GM12878 (cell line): ENCODE measurements at regions not wholly inside any gene's neighbourhood (a gene's known extent, or its start where the extent isn't known, plus 50 kb on each side); places are given as distances from the start of the nearest gene placed in this dataset.

Experiments used
- ATAC-seq: fragments of 200-7000 bp; cut with Tn5 transposase; 3 replicates; pipeline ENCODE4 v1.9.1; 2020; ENCODE audit warnings: mild to moderate bottlenecking, moderate library complexity
- BruUV-seq: library from RNA; stranded (reverse); fragments of 400-500 nt; replicated peaks from 2 replicates; lab custom pipeline; 2021; lab: Mats Ljungman, UMichigan
- CTCF ChIA-PET: fragments of 300-600 bp; sonication (Branson Sonifier 250); formaldehyde crosslinking; extraction: SDS; loops from one replicate; lab custom pipeline; 2021; ENCODE audit warnings: inconsistent platforms; lab: Yijun Ruan, JAX
- POLR2A ChIA-PET: fragments of 350-600 bp; formaldehyde crosslinking; extraction: SDS; loops from one replicate; lab custom pipeline; 2021; ENCODE audit warnings: inconsistent platforms; lab: Charles Lee
- RAD21 ChIA-PET: fragments of 300-600 bp; sonication (Branson Sonifier 250); formaldehyde crosslinking; loops from one replicate; lab custom pipeline; 2023; ENCODE audit warnings: antibody characterized with exemption; ENCODE audit not compliant: unreplicated experiment; lab: Charles Lee
- SMC1A ChIA-PET: fragments of 300-600 bp; sonication (Branson Sonifier 250); formaldehyde crosslinking; loops from one replicate; lab custom pipeline; 2023; ENCODE audit not compliant: unreplicated experiment, uncharacterized antibody; lab: Charles Lee
- DNase-seq: peaks from one replicate; pipeline ENCODE4 v3.0.0-alpha.2; 2011; ENCODE audit warnings: low read depth, low spot score
- FAIRE-seq: peaks from 3 replicates; lab custom pipeline; 2011; peaks lifted over from hg19 to GRCh38; lab: Jason Lieb, UNC
- H2AFZ ChIP-seq: 2 replicates; pipeline ENCODE4 v1.6.0; 2011; ENCODE audit warnings: low read depth, low read length, control low read depth; ENCODE audit not compliant: control insufficient read depth
- H3K27ac ChIP-seq: 2 replicates; pipeline ENCODE4 v1.5.1; 2011; ENCODE audit warnings: control low read depth; ENCODE audit not compliant: control insufficient read depth, insufficient read depth
- H3K27me3 ChIP-seq, 2 experiments: replicated peaks in 1 of 2; 2 replicates each; pipeline versions ENCODE4 v1.6.0 to v1.6.1; 2011; ENCODE audit warnings: low read length in 1 of 2; ENCODE audit not compliant: control insufficient read depth in 2 of 2, insufficient read depth in 2 of 2
- H3K36me3 ChIP-seq, 2 experiments: 2 replicates each; pipeline ENCODE4 v1.5.1; 2011; ENCODE audit warnings: low read length in 1 of 2; ENCODE audit not compliant: control insufficient read depth in 2 of 2, insufficient read depth in 2 of 2
- H3K4me1 ChIP-seq: 2 replicates; pipeline ENCODE4 v1.6.1; 2011; ENCODE audit warnings: mild to moderate bottlenecking, low read length, moderate library complexity, mixed read lengths; ENCODE audit not compliant: control insufficient read depth, insufficient read depth
- H3K4me2 ChIP-seq: 2 replicates; pipeline ENCODE4 v1.6.0; 2011; ENCODE audit warnings: control low read depth; ENCODE audit not compliant: control insufficient read depth, insufficient read depth
- H3K4me3 ChIP-seq: fragments of 200-600 bp; sonication (generic); 2 replicates; pipeline ENCODE4 v1.5.1; 2016
- H3K79me2 ChIP-seq: 2 replicates; pipeline ENCODE4 v1.6.0; 2011; ENCODE audit warnings: low read length; ENCODE audit not compliant: control insufficient read depth, insufficient read depth
- H3K9ac ChIP-seq: 2 replicates; pipeline ENCODE4 v1.8.0; 2011; ENCODE audit warnings: low read length, control low read depth, mixed read lengths; ENCODE audit not compliant: control insufficient read depth, insufficient read depth
- H3K9me3 ChIP-seq: replicated peaks from 3 replicates; pipeline ENCODE4 v1.5.1; 2011; ENCODE audit warnings: mild to moderate bottlenecking, low read length; ENCODE audit not compliant: control insufficient read depth, insufficient read depth
- H4K20me1 ChIP-seq: 2 replicates; pipeline ENCODE4 v1.6.0; 2011; ENCODE audit not compliant: control insufficient read depth, insufficient read depth
- ATF3 ChIP-seq: IDR thresholded peaks from 2 replicates; pipeline ENCODE4 v1.6.1; 2011; ENCODE audit warnings: low read depth, mild to moderate bottlenecking, low read length, moderate library complexity, borderline replicate concordance; ENCODE audit errors: extremely low read depth
- ATF7 ChIP-seq: fragments of 450-650 bp; IDR thresholded peaks from 2 replicates; pipeline ENCODE4 v1.6.1; 2016; ENCODE audit warnings: low read depth, mild to moderate bottlenecking
- BHLHE40 ChIP-seq, 2 experiments: fragments of 450-650 bp in 1 of 2; IDR thresholded peaks; 2 replicates each; pipeline ENCODE4 v1.6.1; 2011 to 2017; ENCODE audit warnings: low read depth in 2 of 2, borderline replicate concordance in 1 of 2, improper control_type of control experiment in 1 of 2, low read length in 1 of 2, mild to moderate bottlenecking in 1 of 2
- EGR1 ChIP-seq, 2 experiments: IDR thresholded peaks; 1 replicate in 1 of 2; 2 replicates in 1 of 2; pipeline ENCODE4 v1.6.1; 2011 to 2012; ENCODE audit warnings: low read depth in 2 of 2, low read length in 2 of 2, borderline replicate concordance in 1 of 2, mild to moderate bottlenecking in 1 of 2, moderate library complexity in 1 of 2
- ELK1 ChIP-seq: IDR thresholded peaks from 2 replicates; pipeline ENCODE4 v1.6.1; 2012; ENCODE audit warnings: low read depth, low read length, improper control_type of control experiment
- LARP7 ChIP-seq: fragments of 450-650 bp; IDR thresholded peaks from 2 replicates; pipeline ENCODE4 v1.6.1; 2017; ENCODE audit warnings: mild to moderate bottlenecking
- NR2C1 ChIP-seq: fragments of 450-650 bp; IDR thresholded peaks from 2 replicates; pipeline ENCODE4 v1.6.1; 2017; ENCODE audit warnings: antibody characterized with exemption, mild to moderate bottlenecking, moderate library complexity
- PRDM15 ChIP-seq: fragments of 450-650 bp; formaldehyde crosslinking; IDR thresholded peaks from 2 replicates; pipeline ENCODE4 v1.4.0; 2020; ENCODE audit warnings: mild to moderate bottlenecking, moderate library complexity
- SP1 ChIP-seq: IDR thresholded peaks from one replicate; pipeline ENCODE4 v1.6.1; 2011; ENCODE audit warnings: low read depth, low read length
- SPI1 ChIP-seq: IDR thresholded peaks from 2 replicates; pipeline ENCODE4 v1.6.1; 2011; ENCODE audit warnings: low read depth, mild to moderate bottlenecking, low read length, moderate library complexity, borderline replicate concordance; ENCODE audit not compliant: insufficient read depth
- SREBF1 ChIP-seq: IDR thresholded peaks from 2 replicates; pipeline ENCODE4 v1.6.1; 2012; ENCODE audit warnings: mild to moderate bottlenecking, low read length
- TAF1 ChIP-seq: IDR thresholded peaks from 2 replicates; pipeline ENCODE4 v1.6.1; 2011; ENCODE audit warnings: mild to moderate bottlenecking, low read depth, low read length, borderline replicate concordance
- WGBS: methylation state at CpG from one replicate; pipeline ENCODE4 v1.1.6; 2016; ENCODE audit warnings: low lambda C conversion rate; ENCODE audit not compliant: insufficient replicate concordance, insufficient coverage; ENCODE audit errors: missing lambda C conversion rate; 5-methylcytosine and 5-hydroxymethylcytosine counted together
- in situ Hi-C: fragments of 300-500 bp; cut with MboI; formaldehyde crosslinking; loops from 9 replicates; pipeline ENCODE4 v1.14.3; 2018; ENCODE audit warnings: mixed read lengths
- intact Hi-C: fragments of 100-400 bp; cut with micrococcal nuclease; formaldehyde crosslinking; loops from one replicate; pipeline ENCODE4 v1.14.2; 2022; ENCODE audit not compliant: unreplicated experiment

GRCh38 chr13:111534751-111535522, 214.5 kb downstream of the TEX29 start:
- no peak for ATAC-seq
- BruUV-seq, result no TSS peak
- CTCF ChIA-PET, result no interaction called here
- no peak for DNase-seq
- Histone ChIP-seq H3K9ac (no peak overlapping the region), H3K9me3 (no peaks in the 10 kb centered on the region), H3K4me2 (no peak overlapping the region), H3K4me3 (no peak overlapping the region), H2AFZ (no peak overlapping the region), H3K79me2 (no peaks in the 10 kb centered on the region), H4K20me1 (no peaks in the 10 kb centered on the region), H3K36me3 (no peaks in the 10 kb centered on the region), H3K4me1 (no peaks in the 10 kb centered on the region), H3K27ac (no peak overlapping the region), H3K27me3 (no peaks in the 10 kb centered on the region)
- RAD21 ChIA-PET, result no interaction called here
- SMC1A ChIA-PET, result no interaction called here
- intact Hi-C loops (no loop called here), in situ Hi-C loops (no loop called here)
- FAIRE-seq, result no peak
- POLR2A ChIA-PET, result no interaction called here
- TF ChIP-seq EGR1 (IDR thresholded peaks at IDR 0.05; ENCODE audit: borderline replicate concordance in 1 of 2, low read depth in 2 of 2, low read length in 2 of 2), result no peak
- WGBS, result 44% methylated on average over 23 of the region's 24 CpGs

- Histone ChIP-seq H2AFZ (no peak overlapping the region), H3K4me3 (no peak overlapping the region), H3K27me3 (no peaks in the 10 kb centered on the region), H3K36me3 (no peaks in the 10 kb centered on the region), H4K20me1 (no peaks in the 10 kb centered on the region), H3K27ac (no peak overlapping the region), H3K4me2 (no peak overlapping the region), H3K9ac (no peak overlapping the region), H3K9me3 (no peaks in the 10 kb centered on the region), H3K4me1 (no peaks in the 10 kb centered on the region), H3K79me2 (no peaks in the 10 kb centered on the region)
- ChIA-PET POLR2A (no interaction called here), SMC1A (no interaction called here), CTCF (no interaction called here), RAD21 (no interaction called here)
- WGBS, result 37% methylated on average over 5 of the region's 5 CpGs
- DNase-seq (no peak), ATAC-seq (no peak), FAIRE-seq (no peak)
- BruUV-seq, result no TSS peak
- intact Hi-C loops, result no loop called here
- in situ Hi-C loops, result no loop called here
- no peak for TF ChIP-seq BHLHE40 (IDR thresholded peaks at IDR 0.05; ENCODE audit: borderline replicate concordance in 1 of 2, low read depth in 2 of 2, low read length in 1 of 2)
- TF ChIP-seq SP1, result no peak
- TF ChIP-seq ATF3, result no peak
- no peak for TF ChIP-seq SPI1
- no peak for TF ChIP-seq TAF1
- TF ChIP-seq ATF7, result no peak
- TF ChIP-seq NR2C1, result no peak
- TF ChIP-seq SREBF1, result no peak
- TF ChIP-seq ELK1, result no peak
- no peak for TF ChIP-seq LARP7
- TF ChIP-seq PRDM15 (CRISPR knock-in tag), result no peak
Observed at GRCh38 chr13:111535523-111535811, 215.0 kb downstream of the TEX29 start.
